Ammon's horn (tissue), 1 donor: ENCODE measurements at regions not wholly inside any gene's neighbourhood (a gene's known extent, or its start where the extent isn't known, plus 50 kb on each side); places are given as distances from the start of the nearest gene placed in this dataset.
"Not testable (repeated sequence)": the region's sequence is repeated elsewhere in the genome, so short reads cannot be mapped to it uniquely, and the experiment has no call there.

ENCODE experiments used
- DNase-seq: peaks from one replicate; pipeline ENCODE4 v3.0.0-alpha.2; 2016; ENCODE audit warnings: low spot score

DNA sequence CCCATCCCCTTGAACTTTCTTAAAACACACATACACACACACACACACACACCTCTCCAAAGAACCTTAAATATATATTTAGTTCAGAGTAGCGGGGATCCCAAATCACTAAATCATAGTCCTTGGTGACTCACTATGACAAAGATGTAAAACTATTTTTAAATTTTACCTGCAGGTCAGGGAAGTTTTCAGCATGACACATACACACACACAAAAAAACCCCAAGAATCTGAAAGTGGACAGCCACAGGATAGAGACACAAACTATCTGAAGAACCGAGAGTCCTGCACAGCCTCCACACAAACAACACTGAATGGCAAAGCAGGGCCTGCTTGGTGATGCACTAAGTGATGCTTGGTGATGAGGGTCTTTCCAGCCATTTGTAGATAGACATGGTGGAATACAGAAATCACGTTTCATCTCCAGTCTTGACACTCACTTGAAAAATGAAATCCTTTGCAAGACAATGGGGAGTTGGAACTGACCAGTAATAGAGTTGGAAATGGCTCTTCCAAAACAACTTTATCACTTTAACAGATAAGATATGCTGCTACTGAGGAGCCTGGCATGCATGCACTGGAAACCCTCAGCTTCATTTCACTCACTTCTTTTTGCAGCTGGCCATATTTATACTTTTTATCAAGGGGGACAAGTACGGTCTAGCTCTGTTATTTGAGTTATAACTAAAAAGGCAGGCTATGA is 307.3 kb downstream of the RAPGEF2 start:
- no peak for DNase-seq

DNA sequence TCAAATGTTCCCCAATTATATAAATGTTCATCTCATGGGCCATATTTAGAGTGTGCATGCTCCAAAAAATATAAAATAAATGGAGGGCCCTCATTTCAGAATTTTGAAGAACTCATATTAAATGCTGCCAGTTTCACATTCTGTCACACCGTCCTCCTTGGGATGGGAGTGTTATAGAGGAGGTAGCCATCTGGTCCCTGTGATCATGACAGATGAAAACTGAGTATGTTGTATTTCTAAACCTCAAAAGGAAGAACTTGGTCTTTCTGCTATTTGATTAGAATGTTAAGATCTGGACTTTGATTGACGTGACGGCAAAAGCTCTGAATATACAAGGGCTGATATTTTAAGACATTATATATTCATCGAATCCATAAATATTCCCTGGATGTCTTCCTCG is 308.0 kb downstream of the RAPGEF2 start:
- DNase-seq = no peak

DNA sequence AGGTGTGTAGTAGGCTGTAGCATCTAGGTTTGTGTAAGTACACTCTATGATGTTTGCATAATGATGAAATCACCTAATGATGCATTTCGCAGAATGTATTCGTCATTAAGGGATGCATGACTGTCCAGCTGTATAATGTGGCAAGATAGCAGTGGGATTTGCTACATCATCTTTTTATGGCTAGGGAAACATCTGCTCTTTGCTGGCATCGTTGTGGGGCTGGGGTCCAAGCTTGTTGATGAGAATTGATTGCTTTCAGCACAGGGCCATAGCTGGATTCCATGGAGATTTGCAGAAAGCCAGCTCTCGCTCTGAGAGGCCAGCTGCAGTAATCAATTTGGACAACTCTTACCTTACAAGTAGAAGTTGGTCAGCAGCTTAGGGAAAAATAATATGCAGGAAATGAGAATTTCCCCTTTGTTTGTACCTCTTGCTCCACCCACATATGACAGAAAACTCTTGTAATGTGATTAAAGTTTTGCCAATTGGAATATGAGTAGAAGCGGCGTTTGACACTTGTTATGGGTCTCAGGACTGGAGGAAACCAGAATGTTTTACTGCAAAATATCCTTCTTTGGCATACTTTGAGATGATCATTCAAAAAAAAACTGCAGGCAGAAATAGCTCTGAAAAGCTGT is 310.5 kb downstream of the RAPGEF2 start:
- DNase-seq = no peak

DNA sequence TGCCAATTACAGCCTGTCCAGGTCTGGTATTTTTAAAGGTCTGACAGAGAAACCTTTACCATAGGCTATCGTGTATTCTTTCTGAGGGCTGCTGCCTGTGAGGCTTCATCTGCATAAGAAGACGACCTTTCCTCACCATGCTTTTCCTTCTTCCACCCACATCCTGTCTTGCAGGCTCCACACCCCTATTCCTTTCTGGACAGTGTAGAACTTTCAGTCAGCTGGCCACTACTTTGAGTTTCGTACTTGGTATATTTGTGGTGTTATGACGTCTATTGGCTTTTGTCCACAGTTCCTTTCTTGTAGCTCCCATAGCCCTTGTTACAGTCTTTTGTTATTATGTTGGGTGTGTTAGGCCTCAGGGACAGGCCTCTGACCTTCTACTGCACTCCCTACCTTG is 311.4 kb downstream of the RAPGEF2 start:
- DNase-seq = no peak

DNA sequence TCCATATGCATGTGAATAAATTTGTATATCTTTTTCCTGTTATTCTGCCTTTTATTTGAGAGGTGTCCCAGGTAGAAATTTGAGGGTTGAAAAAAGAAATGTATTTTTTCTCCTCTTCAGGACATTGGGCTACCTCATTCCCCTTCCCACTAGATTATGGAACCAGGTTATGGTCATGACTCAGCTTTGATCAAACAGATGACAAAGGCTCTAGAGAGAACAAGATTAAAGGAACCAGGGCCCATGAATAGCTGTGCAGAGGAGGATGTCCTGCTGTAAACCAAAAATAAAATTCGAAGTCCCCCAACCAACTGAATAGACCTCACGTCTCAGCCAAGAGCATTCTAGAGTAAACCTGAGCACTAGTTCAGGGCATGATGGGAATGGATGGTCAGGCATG is 313.2 kb downstream of the RAPGEF2 start:
- DNase-seq = no peak

DNA sequence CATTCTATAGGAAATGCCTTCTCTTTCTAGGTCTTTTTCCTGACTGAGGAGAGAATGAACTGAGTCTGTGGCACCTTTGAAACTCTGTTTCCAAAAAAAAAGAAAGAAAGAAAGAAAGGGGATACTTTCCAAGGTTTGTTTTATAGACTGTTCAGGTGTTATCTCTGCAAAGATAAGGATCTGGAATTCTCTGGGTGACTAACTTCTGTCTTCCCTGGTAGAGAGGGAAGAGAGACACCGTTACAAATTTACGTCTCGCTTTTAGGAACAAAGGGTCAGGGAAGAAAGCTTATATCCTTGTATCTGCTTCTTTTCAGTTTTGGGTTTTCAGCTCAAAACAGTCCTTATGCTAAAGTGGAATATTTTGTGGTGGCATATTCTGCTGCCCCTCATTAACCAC is 314.1 kb downstream of the RAPGEF2 start:
- DNase-seq = no peak

DNA sequence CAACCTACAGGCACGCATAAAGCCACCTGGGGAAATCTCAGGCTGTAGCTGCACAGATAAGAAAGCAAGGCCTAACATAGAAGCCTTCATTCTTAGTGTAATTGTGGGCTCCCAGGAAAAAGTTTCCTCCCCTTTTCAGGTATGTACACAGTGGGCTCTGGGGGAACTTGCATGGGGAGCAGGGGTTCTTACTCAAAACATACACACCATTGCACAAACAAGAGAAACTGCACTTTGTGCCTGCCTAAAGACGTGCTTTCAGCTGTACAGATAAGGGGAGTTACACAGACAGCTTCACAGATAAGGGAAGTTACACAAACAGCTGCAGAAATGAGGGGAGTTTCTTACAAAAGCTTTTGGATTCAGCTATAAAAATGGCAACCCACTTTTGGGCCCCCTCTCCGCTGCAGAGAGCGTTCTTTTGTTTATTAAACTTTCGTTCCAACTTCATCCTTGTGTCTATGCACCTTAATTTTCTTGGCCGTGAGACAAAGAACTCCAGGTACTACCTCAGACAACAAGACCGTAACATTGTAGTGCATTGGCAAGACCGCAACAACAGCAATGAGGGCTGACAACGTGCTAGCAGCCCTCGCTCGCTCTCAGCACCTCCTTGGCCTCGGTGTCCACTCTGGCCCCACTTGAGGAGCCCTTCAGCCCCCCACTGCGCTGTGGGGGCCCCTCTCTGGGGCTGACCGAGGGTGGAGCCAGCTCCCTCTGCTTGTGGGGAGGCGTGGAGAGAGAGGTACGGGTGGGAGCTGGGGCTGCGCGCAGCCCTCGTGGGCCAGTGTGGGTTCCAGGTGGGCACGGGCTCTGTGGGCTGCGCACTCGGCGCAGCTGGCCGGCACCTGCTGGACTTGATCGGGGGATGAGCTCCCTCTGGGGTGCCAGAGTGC is 317.5 kb downstream of the RAPGEF2 start:
- DNase-seq = no peak

DNA sequence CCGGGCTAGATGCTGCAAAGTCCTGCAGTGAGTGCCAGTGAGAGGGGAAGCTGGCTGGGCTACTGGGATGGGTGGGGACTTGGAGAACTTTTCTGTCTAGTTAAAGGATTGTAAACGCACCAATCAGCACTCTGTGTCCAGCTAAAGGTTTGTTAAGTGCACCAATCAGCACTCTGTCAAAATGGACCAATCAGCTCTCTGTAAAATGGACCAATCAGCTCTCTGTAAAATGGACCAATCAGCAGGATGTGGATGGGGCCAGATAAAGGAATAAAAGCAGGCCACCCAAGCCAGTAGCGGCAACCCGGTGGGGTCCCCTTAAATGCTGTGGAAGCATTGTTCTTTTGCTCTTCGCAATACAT is 318.2 kb downstream of the RAPGEF2 start:
- DNase-seq = not testable (repeated sequence)

DNA sequence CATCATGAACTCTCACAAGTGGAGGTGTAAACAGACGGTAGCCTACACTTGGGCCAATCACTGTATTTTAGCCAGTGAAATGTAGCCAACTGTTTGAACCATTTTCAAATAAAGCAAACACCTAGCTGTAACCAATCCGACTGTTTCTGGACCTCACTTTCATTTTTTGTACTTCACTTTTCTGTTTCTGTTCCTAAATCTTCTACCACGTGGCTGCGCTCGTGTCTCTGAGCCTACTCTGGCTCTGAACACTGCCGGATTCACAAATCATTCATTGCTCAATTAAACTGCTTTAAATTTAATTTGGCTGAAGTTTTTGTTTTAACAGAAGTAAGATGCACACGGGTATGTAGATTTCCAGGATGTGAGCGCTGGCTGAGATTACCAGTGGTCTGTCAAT is 319.1 kb downstream of the RAPGEF2 start:
- peak; percentile 20 for DNase-seq

DNA sequence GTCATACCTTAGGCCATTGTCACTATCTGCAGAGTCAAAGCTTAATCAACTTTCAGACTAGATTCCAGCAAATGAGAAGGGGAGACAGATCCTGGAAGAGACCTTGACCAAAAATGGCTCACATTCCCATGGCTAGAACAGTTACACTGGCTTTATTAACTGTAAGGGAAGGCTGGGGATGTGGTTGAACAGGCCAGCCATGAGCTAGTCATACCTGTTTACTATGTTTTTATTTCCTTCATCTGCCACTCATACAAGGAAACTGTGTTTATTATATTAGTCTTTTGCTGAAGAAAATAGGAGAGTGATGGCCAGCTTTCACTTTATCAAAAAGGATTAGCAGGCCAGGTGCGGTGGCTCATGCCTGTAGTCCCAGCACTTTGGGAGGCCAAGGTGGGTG is 319.7 kb downstream of the RAPGEF2 start:
- no peak for DNase-seq

DNA sequence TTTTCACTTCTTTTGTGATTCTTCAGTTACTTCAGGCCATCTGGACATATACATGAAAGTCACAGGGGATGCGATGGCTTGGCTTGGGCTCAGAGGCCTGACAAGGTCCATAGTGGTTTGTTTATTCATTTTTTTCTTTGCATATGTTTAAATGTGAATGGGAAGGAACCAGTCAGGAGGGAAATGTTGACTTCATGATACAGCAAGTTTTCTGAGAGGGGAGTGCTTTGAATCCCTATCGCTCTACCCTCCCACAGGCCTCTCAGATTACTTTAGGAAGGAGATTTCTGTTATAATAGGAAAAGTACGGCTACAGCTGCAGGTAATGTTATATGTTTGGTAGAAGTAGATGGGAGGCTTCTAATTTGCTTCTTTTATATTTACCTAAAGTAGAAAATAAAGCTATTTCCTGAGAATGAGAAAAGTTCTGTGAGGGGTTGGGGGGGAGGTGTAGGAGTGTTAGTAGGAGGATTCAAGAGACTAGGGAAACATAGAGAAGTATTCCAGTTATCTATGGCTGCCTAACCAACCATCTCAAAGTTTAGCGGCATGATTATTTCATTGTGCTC is 322.9 kb downstream of the RAPGEF2 start:
- no peak for DNase-seq

DNA sequence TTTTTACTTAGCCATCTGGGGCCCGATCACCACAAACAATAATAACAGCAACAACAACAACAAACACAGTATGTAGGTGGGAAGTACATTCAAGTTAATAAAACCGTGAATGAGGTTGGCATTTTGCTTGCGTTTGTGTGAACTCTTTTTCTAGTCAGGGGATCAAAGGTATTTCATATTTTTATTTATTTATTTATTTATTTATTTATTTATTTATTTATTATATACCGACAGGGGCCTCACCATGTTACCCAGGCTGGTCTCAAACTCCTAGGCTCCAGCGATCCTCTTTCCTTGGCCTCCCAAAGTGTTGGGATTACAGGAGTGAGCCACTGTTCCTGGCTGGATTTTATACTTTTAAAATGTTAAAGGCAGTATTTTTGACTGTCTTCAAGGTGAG is 325.4 kb downstream of the RAPGEF2 start:
- DNase-seq = no peak

DNA sequence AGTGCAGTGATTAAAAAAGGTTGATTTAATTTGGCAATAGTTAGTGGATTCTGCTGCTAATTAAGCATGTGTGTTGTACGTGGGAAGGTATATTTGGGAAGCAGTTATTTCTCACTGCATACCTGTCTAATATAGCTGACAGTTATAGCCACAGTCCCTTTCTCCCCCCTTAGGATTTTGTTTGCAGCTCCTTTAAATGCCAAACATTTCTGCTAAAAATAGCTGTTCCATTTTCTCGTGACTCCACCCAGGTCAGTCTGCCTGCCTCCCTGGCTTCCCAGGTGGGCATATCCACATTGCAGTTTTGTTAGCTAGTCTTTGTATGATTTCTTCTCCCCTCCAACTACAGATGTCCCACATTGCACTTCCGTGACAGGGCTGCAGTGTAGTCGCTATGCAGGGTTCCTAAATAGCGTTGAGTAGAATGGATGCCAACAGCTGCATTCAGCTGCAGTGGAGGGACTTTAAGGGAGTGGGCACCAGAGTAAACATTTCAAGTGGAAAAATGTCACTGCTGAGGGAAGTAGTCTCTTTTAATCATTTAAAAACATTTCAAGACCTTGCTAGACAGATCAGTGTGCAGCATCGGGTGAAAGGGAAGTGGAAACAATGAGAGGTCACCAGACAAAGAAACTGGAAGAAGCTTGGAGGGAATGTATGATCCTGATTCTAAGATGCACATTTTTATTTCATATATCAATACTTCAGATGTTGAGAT is 326.3 kb downstream of the RAPGEF2 start:
- no peak for DNase-seq

DNA sequence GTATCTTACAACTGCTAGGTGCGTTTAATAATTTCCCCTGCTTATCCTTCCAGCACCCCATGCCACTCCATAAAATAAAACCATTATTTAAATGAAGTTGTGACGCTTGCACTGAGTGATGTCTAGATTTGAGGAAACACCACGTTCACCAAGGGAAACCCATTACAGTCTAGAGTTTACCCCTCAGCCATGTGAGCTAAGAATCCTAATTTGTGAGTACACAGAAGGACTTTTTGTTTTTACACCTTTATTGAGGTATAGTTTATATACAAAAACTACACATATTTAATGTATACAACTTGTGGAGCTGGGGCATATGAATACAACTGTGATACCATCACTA is 326.8 kb downstream of the RAPGEF2 start:
- no peak for DNase-seq

DNA sequence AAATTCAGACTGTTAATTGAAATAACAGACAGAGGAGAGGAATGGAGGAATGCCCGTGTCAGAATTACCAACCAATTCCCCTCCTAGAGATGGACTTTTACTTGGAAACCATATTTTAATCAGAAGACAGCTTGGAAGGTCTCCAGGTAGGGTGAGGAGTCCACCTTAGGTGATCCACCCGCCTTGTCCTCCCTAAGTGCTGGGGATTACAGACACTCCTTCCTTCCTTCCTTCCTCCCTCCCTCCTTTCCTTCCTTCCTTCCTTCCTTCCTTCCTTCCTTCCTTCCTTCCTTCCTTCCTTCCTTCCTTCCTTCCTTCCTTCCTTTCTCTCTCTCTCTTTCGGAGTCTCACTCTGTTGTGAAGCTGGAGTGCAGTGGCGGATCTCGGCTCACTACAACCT is 328.0 kb downstream of the RAPGEF2 start:
- no peak for DNase-seq

DNA sequence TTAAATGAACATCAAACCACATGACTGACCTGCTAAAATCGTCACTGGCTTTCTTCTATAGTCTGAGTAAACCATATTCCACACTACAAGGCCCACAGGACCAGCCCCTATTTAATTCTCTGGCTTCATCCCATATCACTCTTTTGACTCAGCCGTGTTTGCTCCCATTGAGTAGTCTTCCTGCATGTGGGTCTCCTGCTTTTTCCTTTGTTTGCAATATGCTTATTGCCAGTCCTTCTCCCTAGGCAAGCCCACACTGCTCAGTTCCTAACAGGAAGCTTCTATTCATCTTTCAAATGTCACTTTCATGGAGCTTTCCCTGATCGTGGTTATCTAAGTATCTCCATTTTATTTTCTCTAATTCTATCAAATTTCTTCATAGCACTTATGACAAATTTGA is 329.6 kb downstream of the RAPGEF2 start:
- no peak for DNase-seq

DNA sequence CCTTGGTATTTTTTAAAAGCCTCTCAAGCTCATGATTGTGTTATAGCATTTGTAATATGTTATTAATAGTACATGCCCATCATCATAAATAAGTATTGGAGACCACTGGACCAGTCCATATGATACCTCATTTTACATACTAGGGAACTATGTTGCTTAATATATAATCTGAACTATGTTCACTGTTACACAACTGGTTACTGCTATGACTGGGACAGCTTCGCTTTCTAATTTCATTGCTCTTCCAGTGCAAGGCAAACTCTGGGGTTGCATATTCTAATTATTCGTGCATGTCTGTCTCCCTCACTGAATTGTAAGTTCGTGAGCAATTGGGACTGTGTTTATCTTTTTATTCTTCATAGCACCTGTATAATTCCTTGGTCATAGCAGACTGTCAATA is 330.5 kb downstream of the RAPGEF2 start:
- no peak for DNase-seq

DNA sequence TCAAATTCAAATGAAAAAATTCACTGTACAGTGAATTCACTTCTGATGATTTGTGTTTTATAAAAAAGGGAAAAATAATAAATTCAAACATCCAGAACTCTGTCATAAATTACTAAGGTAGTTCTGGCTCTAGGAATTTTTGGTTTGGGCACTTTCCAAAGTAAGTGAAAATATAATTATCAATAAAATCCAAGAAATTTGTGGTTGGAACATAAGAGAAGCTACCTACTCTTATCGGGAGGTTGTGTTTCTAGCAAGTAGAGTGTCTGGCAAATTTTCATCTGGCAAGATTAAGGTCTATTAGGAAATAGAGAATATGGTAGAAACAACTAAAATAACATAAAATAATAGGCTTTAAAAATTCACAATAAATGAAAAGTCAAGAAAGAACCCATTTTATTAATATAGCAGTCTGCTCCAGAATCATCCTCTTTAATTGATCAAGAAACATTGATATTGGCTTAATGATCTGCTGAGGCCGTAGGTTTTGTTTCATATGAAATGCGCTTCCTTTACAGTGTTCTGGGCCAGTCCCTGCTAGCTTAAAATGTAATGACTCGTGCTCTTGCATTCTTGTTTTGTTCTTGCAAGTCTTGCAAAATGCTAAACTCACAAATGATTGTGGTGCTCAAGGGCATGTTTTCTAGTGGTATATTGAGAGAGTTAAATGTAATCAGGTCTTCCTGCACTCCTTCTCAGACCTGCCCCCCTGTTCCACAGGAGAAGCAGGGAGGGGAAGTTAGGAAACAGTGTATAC is 331.4 kb downstream of the RAPGEF2 start:
- no peak for DNase-seq

DNA sequence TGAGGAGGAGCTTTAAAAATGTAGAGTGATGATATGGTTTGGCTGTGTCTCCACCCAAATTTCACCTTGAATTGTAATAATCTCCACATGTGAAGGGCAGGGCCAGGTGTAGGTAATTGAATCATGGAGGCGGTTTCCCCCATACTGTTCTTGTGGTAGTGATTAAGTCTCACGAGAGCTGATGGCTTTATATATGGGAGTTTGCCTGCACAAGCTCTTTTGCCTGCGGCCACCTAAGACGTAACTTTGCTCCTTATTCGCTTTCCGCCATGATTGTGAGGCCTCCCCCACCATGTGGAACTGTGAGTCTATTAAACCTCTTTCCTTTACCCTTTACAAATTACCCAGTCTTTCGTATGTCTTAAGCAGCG is 332.0 kb downstream of the RAPGEF2 start:
- DNase-seq = no peak

DNA sequence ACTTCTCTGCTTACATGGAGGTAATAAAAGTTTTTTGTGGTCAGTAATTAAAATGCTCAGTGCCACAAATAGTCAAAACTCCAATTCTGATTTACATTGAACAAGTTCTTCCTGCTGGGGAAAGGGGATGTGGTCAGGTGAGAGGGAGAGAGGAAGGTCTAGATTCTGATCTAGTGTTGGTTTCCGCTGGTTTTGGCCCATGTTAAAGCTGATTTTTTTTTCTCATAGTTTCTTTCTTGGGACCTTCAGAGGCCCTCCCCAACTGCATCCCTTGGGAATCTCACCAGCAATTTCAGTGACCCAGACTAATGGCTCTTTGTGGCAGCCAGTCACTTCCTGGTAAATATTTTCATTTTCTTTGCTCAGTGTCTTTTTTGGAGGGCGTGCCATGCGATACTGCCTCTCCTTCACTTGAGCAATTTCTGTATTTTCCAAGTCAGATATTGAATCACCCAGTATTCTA is 332.7 kb downstream of the RAPGEF2 start:
- no peak for DNase-seq

DNA sequence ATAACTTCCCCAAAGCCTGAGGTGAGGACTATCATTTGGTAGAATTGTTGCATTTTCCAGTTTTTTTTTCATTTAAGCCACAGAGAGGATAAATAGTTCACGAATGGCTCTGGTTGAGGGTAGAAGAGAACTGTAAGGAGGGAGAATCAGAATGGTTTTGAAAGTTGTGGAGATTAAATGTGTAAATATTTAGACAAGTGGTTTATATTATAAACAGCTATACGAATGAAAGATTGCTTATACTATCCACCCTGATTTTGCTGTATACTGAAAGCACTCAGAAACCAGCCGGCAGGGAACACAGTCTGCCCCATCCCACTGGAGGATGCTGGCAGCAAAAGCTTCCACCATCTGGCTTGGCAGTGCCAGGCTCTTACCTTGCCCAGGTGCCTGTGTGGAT is 341.1 kb downstream of the RAPGEF2 start:
- no peak for DNase-seq
